ENCODE measurements at regions not wholly inside any gene's neighbourhood (a gene's known extent, or its start where the extent isn't known, plus 50 kb on each side); places are given as distances from the start of the nearest gene placed in this dataset.

DNA sequence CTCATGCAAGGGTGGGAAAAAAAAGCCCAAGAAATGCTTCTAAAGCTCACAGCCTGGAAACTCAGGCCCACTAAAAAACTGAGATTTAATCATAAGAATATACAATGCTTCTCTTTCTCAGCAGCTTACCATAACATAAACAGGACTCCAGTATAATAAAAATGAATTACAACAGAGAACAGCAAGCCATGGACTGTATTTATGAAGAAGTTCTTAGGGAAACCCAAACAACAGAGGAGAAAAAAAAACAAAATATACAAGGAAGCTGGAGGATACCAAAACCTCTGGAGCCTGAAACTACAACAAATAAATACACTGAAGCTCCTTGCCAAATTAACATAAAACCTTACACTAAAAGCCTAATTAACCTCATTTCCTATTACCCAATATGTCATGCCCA is 187.8 kb downstream of the RDH14 start:
- Histone ChIP-seq H3K36me3 (ENCODE audit: control insufficient read depth in 2 of 3, insufficient read depth in 3 of 3, low read length in 3 of 3) (no peaks in the 10 kb centered on the region), H3K4me1 (ENCODE audit: control insufficient read depth in 2 of 2, insufficient read depth in 2 of 2, low read length in 2 of 2) (no peaks in the 10 kb centered on the region), H3K9me3 (ENCODE audit: control insufficient read depth in 2 of 3, low read length in 3 of 3) (no peaks in the 10 kb centered on the region), H3K4me3 (ENCODE audit: low read length) (no peak overlapping the region), H3K27me3 (ENCODE audit: control insufficient read depth in 2 of 2, insufficient read depth in 2 of 2, low read length in 2 of 2) (no peaks in the 10 kb centered on the region), H3K27ac (ENCODE audit: low read depth, low read length) (no peak overlapping the region)
- ChIA-PET POLR2A (no interaction called here), CTCF (interaction anchor here (0.7 kb wide), 1 partner anchor 1141 kb away, joined by 3 read pairs; no protein-coding TSS in a partner anchor)
- intact Hi-C loops (cut with micrococcal nuclease) = no loop called here
- Mint-ChIP-seq H3K4me1 (no peaks in the 10 kb centered on the region), H3K4me3 (no peak overlapping the region), H3K36me3 (no peaks in the 10 kb centered on the region), H3K27ac (no peak overlapping the region), H3K27me3 (peaks cover 14 to 23% (median 19%) of the 10 kb centered on the region in 5 donors), H3K9me3 (no peaks in the 10 kb centered on the region)
- DNase-seq (no peak), ATAC-seq (no peak)

DNA sequence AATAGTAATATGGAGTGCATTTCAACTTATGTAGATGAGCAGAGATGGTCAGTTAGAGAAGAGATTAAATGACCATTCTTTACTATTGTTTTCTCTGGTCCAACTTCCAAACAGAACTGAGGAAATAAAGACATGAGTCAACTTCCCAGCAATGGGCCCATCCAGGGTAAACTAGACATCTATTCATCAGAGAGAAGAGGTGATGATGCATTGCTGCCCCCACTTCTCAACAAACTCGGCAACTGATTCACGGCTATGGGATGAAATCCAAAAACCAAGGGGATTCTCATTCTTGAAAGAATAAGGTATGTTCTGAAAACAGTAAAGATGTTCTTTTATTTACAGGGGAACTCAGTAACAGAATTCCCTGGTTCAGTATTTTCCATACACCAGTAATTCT is 190.7 kb downstream of the RDH14 start:
- DNase-seq (no peak), ATAC-seq (no peak)
- H3K27ac ChIP-seq (ENCODE audit: low read depth, low read length) = no peak overlapping the region
- CTCF ChIA-PET = no interaction called here
- Mint-ChIP-seq H3K27me3 (peaks cover 14 to 33% (median 20%) of the 10 kb centered on the region in 5 donors), H3K36me3 (no peaks in the 10 kb centered on the region), H3K4me1 (no peaks in the 10 kb centered on the region), H3K4me3 (no peak overlapping the region), H3K9me3 (no peaks in the 10 kb centered on the region), H3K27ac (no peak overlapping the region)
- POLR2A ChIA-PET = no interaction called here
- H3K27me3 ChIP-seq (ENCODE audit: control insufficient read depth in 2 of 2, insufficient read depth in 2 of 2, low read length in 2 of 2) = no peaks in the 10 kb centered on the region
- no peaks in the 10 kb centered on the region for H3K36me3 ChIP-seq (ENCODE audit: control insufficient read depth in 2 of 3, insufficient read depth in 3 of 3, low read length in 3 of 3)
- H3K9me3 ChIP-seq (ENCODE audit: control insufficient read depth in 2 of 3, low read length in 3 of 3) = no peaks in the 10 kb centered on the region
- intact Hi-C loops (cut with micrococcal nuclease) = no loop called here
- no peak overlapping the region for H3K4me3 ChIP-seq (ENCODE audit: low read length)
- no peaks in the 10 kb centered on the region for H3K4me1 ChIP-seq (ENCODE audit: control insufficient read depth in 2 of 2, insufficient read depth in 2 of 2, low read length in 2 of 2)

DNA sequence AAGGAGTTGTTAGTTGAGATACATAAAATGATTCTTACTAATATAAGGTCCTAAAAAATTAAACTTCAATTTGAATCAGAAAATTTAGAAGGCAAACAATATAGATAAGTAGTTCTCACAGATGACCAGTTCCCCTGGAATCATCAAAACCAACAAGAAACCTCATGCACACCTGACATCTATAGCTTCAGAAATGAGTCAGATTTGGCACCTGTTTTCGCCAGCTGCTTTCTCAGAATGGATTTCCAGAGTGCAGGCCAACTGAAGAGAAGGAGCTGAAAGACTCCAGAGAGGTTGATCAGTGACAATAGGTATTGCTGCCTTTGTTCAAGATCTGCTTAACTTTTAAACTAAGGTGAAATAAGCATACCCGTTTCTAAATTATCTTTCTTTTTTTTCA is 192.4 kb downstream of the RDH14 start:
- no peaks in the 10 kb centered on the region for H3K4me1 Mint-ChIP-seq
- no peaks in the 10 kb centered on the region for H3K36me3 Mint-ChIP-seq
- intact Hi-C loops (cut with micrococcal nuclease) = no loop called here
- Histone ChIP-seq H3K9me3 (ENCODE audit: control insufficient read depth in 2 of 3, low read length in 3 of 3) (no peaks in the 10 kb centered on the region), H3K36me3 (ENCODE audit: control insufficient read depth in 2 of 3, insufficient read depth in 3 of 3, low read length in 3 of 3) (no peaks in the 10 kb centered on the region), H3K4me1 (ENCODE audit: control insufficient read depth in 2 of 2, insufficient read depth in 2 of 2, low read length in 2 of 2) (no peaks in the 10 kb centered on the region), H3K27ac (ENCODE audit: low read depth, low read length) (no peak overlapping the region), H3K4me3 (ENCODE audit: low read length) (no peak overlapping the region), H3K27me3 (ENCODE audit: control insufficient read depth in 2 of 2, insufficient read depth in 2 of 2, low read length in 2 of 2) (no peaks in the 10 kb centered on the region)
- no peak for ATAC-seq
- H3K9me3 Mint-ChIP-seq = peaks cover 0 to 1% (median 0%) of the 10 kb centered on the region in 11 donors
- no peak overlapping the region for H3K4me3 Mint-ChIP-seq
- POLR2A ChIA-PET = no interaction called here
- DNase-seq = no peak
- CTCF ChIA-PET = no interaction called here
- peaks cover 17 to 37% (median 20%) of the 10 kb centered on the region in 5 donors for H3K27me3 Mint-ChIP-seq
- H3K27ac Mint-ChIP-seq = no peak overlapping the region

DNA sequence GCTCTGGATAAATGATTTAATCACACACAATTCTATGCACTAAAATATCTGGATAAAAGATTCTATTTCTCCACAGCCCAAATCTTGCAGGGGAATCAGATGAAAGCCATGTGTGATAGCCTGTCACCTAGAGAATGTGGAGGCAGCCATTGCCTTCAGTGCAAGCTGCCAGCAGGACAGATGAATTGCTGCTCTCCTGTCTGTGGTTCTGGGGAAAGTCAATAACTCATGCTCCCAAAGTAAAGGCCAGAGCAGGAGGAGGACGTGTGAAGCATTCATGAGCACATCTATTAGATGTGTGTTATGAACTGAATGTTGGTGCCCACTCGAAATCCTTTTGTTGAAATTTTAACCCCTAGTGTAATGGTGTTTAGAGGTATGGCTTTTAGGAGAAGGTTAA is 195.1 kb downstream of the RDH14 start:
- CTCF ChIA-PET = no interaction called here
- Histone ChIP-seq H3K9me3 (ENCODE audit: control insufficient read depth in 2 of 3, low read length in 3 of 3) (no peaks in the 10 kb centered on the region), H3K4me3 (ENCODE audit: low read length) (no peak overlapping the region), H3K27me3 (ENCODE audit: control insufficient read depth in 2 of 2, insufficient read depth in 2 of 2, low read length in 2 of 2) (no peaks in the 10 kb centered on the region), H3K36me3 (ENCODE audit: control insufficient read depth in 2 of 3, insufficient read depth in 3 of 3, low read length in 3 of 3) (no peaks in the 10 kb centered on the region), H3K4me1 (ENCODE audit: control insufficient read depth in 2 of 2, insufficient read depth in 2 of 2, low read length in 2 of 2) (no peaks in the 10 kb centered on the region), H3K27ac (ENCODE audit: low read depth, low read length) (no peak overlapping the region)
- no peaks in the 10 kb centered on the region for H3K36me3 Mint-ChIP-seq
- intact Hi-C loops (cut with micrococcal nuclease) = no loop called here
- ATAC-seq (no peak), DNase-seq (no peak)
- H3K27ac Mint-ChIP-seq = no peak overlapping the region
- peaks cover 12 to 42% (median 26%) of the 10 kb centered on the region in 5 donors for H3K27me3 Mint-ChIP-seq
- no peaks in the 10 kb centered on the region for H3K4me1 Mint-ChIP-seq
- POLR2A ChIA-PET = no interaction called here
- no peak overlapping the region for H3K4me3 Mint-ChIP-seq
- peaks cover 0 to 1% (median 0%) of the 10 kb centered on the region in 11 donors for H3K9me3 Mint-ChIP-seq

DNA sequence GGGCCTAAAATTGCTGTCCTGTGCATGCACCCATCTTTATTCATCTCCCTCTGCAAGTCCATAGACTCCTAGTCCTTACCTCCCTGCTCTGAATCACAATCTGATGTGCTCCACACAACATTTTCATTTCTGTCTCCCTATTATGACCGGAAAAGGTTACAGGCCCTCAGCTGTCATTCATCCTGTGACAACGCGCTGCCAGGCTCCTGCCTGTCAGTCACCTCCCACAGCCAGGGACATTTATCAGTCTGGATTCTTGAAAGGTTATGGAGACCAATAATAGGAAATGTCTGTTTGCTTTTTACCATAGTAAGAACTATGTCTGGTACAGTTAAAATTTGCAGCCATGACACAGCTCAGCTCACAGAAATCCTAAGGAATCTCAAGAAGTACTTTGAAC is 197.1 kb downstream of the RDH14 start:
- H3K4me3 Mint-ChIP-seq = no peak overlapping the region
- no peaks in the 10 kb centered on the region for H3K4me1 ChIP-seq (ENCODE audit: control insufficient read depth in 2 of 2, insufficient read depth in 2 of 2, low read length in 2 of 2)
- H3K27ac ChIP-seq (ENCODE audit: low read depth, low read length) = no peak overlapping the region
- H3K27me3 Mint-ChIP-seq = peaks cover under 1 to 29% (median 19%) of the 10 kb centered on the region in 5 donors
- ChIA-PET CTCF (no interaction called here), POLR2A (no interaction called here)
- intact Hi-C loops (cut with micrococcal nuclease) = no loop called here
- no peak for ATAC-seq
- H3K4me3 ChIP-seq (ENCODE audit: low read length) = no peak overlapping the region
- H3K27me3 ChIP-seq (ENCODE audit: control insufficient read depth in 2 of 2, insufficient read depth in 2 of 2, low read length in 2 of 2) = no peaks in the 10 kb centered on the region
- H3K9me3 Mint-ChIP-seq = peaks cover 0 to 1% (median 0%) of the 10 kb centered on the region in 11 donors
- H3K36me3 Mint-ChIP-seq = no peaks in the 10 kb centered on the region
- H3K27ac Mint-ChIP-seq = no peak overlapping the region
- no peak for DNase-seq
- no peaks in the 10 kb centered on the region for H3K9me3 ChIP-seq (ENCODE audit: control insufficient read depth in 2 of 3, low read length in 3 of 3)
- no peaks in the 10 kb centered on the region for H3K36me3 ChIP-seq (ENCODE audit: control insufficient read depth in 2 of 3, insufficient read depth in 3 of 3, low read length in 3 of 3)
- H3K4me1 Mint-ChIP-seq = no peaks in the 10 kb centered on the region

DNA sequence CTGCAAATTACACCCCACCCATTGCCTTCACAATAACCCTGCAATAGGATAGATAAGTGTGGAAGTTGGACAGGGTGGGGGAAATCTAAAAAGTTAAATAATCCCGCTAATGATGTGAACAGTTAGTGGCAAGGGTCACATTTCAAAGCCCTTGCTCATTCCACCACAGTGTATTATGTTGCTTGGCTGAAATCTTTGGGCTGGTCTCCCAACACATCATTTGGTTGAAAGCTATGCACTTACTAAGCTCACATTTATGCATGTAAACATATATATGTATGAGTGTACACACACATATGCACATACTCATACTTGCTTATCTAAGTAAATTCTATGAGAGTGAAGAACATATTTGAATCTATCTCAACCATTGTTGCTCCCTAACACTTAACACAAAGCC is 197.8 kb downstream of the RDH14 start:
- Mint-ChIP-seq H3K4me3 (no peak overlapping the region), H3K9me3 (peaks cover 0 to 1% (median 0%) of the 10 kb centered on the region in 11 donors), H3K36me3 (no peaks in the 10 kb centered on the region), H3K4me1 (no peaks in the 10 kb centered on the region), H3K27me3 (peaks cover 0 to 28% (median 17%) of the 10 kb centered on the region in 5 donors), H3K27ac (no peak overlapping the region)
- Histone ChIP-seq H3K27ac (ENCODE audit: low read depth, low read length) (no peak overlapping the region), H3K4me3 (ENCODE audit: low read length) (no peak overlapping the region), H3K9me3 (ENCODE audit: control insufficient read depth in 2 of 3, low read length in 3 of 3) (no peaks in the 10 kb centered on the region), H3K4me1 (ENCODE audit: control insufficient read depth in 2 of 2, insufficient read depth in 2 of 2, low read length in 2 of 2) (no peaks in the 10 kb centered on the region), H3K27me3 (ENCODE audit: control insufficient read depth in 2 of 2, insufficient read depth in 2 of 2, low read length in 2 of 2) (no peaks in the 10 kb centered on the region), H3K36me3 (ENCODE audit: control insufficient read depth in 2 of 3, insufficient read depth in 3 of 3, low read length in 3 of 3) (no peaks in the 10 kb centered on the region)
- intact Hi-C loops (cut with micrococcal nuclease) = no loop called here
- ATAC-seq (no peak), DNase-seq (no peak)
- CTCF ChIA-PET = no interaction called here
- POLR2A ChIA-PET = no interaction called here

DNA sequence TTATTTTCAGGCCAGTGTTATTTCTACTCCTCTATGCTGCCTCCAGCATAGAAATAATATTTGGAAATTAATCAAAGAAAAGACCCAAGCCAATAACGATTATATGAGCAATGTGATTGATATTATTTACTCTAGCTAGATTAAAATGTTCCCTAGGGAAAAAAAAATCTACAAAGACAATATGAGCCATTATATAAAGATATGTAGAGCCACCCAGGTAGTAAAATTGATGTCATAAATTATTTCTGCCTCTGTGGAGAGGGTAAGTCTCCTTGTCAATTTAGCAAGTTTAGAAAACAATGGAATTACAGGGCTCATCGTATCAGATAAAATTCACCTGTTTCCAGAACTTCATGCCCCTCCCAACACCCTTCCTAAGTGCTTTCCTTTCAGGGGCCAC is 202.9 kb downstream of the RDH14 start:
- Histone ChIP-seq H3K9me3 (ENCODE audit: control insufficient read depth in 2 of 3, low read length in 3 of 3) (no peaks in the 10 kb centered on the region), H3K27ac (ENCODE audit: low read depth, low read length) (no peak overlapping the region), H3K36me3 (ENCODE audit: control insufficient read depth in 2 of 3, insufficient read depth in 3 of 3, low read length in 3 of 3) (no peaks in the 10 kb centered on the region), H3K4me3 (ENCODE audit: low read length) (no peak overlapping the region), H3K4me1 (ENCODE audit: control insufficient read depth in 2 of 2, insufficient read depth in 2 of 2, low read length in 2 of 2) (no peaks in the 10 kb centered on the region), H3K27me3 (ENCODE audit: control insufficient read depth in 2 of 2, insufficient read depth in 2 of 2, low read length in 2 of 2) (no peaks in the 10 kb centered on the region)
- POLR2A ChIA-PET = no interaction called here
- intact Hi-C loops (cut with micrococcal nuclease) = no loop called here
- Mint-ChIP-seq H3K9me3 (no peaks in the 10 kb centered on the region), H3K4me1 (no peaks in the 10 kb centered on the region), H3K36me3 (no peaks in the 10 kb centered on the region), H3K27me3 (peaks cover 0 to 11% (median 8%) of the 10 kb centered on the region in 5 donors), H3K4me3 (no peak overlapping the region), H3K27ac (no peak overlapping the region)
- ATAC-seq = no peak
- no peak for DNase-seq
- CTCF ChIA-PET = interaction anchor here (0.6 kb wide), 1 partner anchor 88 kb away, joined by 4 read pairs; no protein-coding TSS in a partner anchor
